Testis (tissue), 2 donors: ENCODE measurements at regions not wholly inside any gene's neighbourhood (a gene's known extent, or its start where the extent isn't known, plus 50 kb on each side); places are given as distances from the start of the nearest gene placed in this dataset.

Experiments
- CTCF ChIP-seq, 3 experiments: fragments of 450-650 bp in 2 of 3; fragments of 200-600 bp in 1 of 3; sonication (generic) in 1 of 3; IDR thresholded peaks; one replicate each; pipeline ENCODE4 v1.5.1; 2016 to 2019; ENCODE audit warnings: antibody characterized with exemption in 3 of 3, mild to moderate bottlenecking in 2 of 3, moderate library complexity in 1 of 3
- POLR2A ChIP-seq: fragments of 450-650 bp; IDR thresholded peaks from one replicate; pipeline ENCODE4 v1.6.1; 2017; ENCODE audit warnings: antibody characterized with exemption, mild to moderate bottlenecking, moderate library complexity

- no peak for TF ChIP-seq POLR2A
- TF ChIP-seq CTCF (IDR thresholded peaks at IDR 0.05): no peak
These were observed 206.5 kb downstream of the RBFOX3 start for GRCh38 chr17:79404136-79404911.
